ENCODE measurements at regions not wholly inside any gene's neighbourhood (a gene's known extent, or its start where the extent isn't known, plus 50 kb on each side); places are given as distances from the start of the nearest gene placed in this dataset.

- no peak overlapping the region for H3K4me3 ChIP-seq (ENCODE audit: low read depth, low read length)
- no peak for TF ChIP-seq CTCF (IDR thresholded peaks at IDR 0.05; ENCODE audit: low read depth, low read length)
Observed at GRCh38 chr1:8194481-8195227, 123.3 kb upstream of the SLC45A1 start.

- no peak overlapping the region for H3K4me3 ChIP-seq (ENCODE audit: low read depth, low read length)
- no peak for TF ChIP-seq CTCF (IDR thresholded peaks at IDR 0.05; ENCODE audit: low read depth, low read length)
Observed at GRCh38 chr1:8193840-8194406, 124.0 kb upstream of the SLC45A1 start.

GRCh38 chr1:8191474-8191873 is 126.4 kb upstream of the SLC45A1 start:
- H3K4me3 ChIP-seq (ENCODE audit: low read depth, low read length) = no peak overlapping the region
- no peak for TF ChIP-seq CTCF (IDR thresholded peaks at IDR 0.05; ENCODE audit: low read depth, low read length)

- H3K4me3 ChIP-seq (ENCODE audit: low read depth, low read length) = no peak overlapping the region
- TF ChIP-seq CTCF (IDR thresholded peaks at IDR 0.05; ENCODE audit: low read depth, low read length) = no peak
Observed at GRCh38 chr1:8189931-8190483, 127.9 kb upstream of the SLC45A1 start.

GRCh38 chr1:8185400-8185799 is 132.5 kb upstream of the SLC45A1 start:
- no peak overlapping the region for H3K4me3 ChIP-seq (ENCODE audit: low read depth, low read length)
- no peak for TF ChIP-seq CTCF (IDR thresholded peaks at IDR 0.05; ENCODE audit: low read depth, low read length)

GRCh38 chr1:8184301-8184700 is 133.6 kb upstream of the SLC45A1 start:
- H3K4me3 ChIP-seq (ENCODE audit: low read depth, low read length) = no peak overlapping the region
- no peak for TF ChIP-seq CTCF (IDR thresholded peaks at IDR 0.05; ENCODE audit: low read depth, low read length)

All from WI38 (cell line).